ENCODE measurements at regions not wholly inside any gene's neighbourhood (a gene's known extent, or its start where the extent isn't known, plus 50 kb on each side); places are given as distances from the start of the nearest gene placed in this dataset.

GRCh38 chr7:106765727-106766355 is 99.2 kb upstream of the PIK3CG start:
- Histone ChIP-seq H3K27me3 (ENCODE audit: insufficient read depth, poor library complexity, severe bottlenecking) (no peaks in the 10 kb centered on the region), H3K36me3 (ENCODE audit: low read depth) (no peaks in the 10 kb centered on the region), H3K4me1 (ENCODE audit: insufficient read depth, poor library complexity, severe bottlenecking) (peaks cover 11% of the 10 kb centered on the region), H3K27ac (ENCODE audit: poor library complexity, severe bottlenecking) (no peak overlapping the region), H3K9me3 (ENCODE audit: severe bottlenecking) (no peaks in the 10 kb centered on the region), H3K4me3 (ENCODE audit: severe bottlenecking) (no peak overlapping the region)
- TF ChIP-seq CTCF (IDR thresholded peaks at IDR 0.05; ENCODE audit: poor library complexity, severe bottlenecking): no peak
- no peak for DNase-seq (ENCODE audit: low spot score)
- ATAC-seq (ENCODE audit: low read depth): no peak

DNA sequence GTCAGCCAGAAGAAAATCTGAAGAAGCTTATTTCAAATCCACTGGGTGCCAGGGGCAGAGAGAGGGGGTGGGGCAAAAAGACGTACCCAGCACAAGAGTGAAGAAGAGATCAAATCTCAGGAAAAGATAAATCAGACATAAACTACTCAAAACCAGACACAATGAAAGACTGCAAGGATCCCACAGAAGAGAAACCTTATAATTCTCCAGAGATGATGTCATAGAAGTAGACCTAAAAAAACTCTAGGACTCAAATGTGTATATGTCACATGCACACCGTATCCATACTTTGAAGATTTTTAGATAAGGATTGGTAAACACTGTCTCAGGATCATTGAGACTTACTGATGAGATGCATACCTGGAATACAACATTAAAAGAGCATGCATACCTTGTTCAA is 98.5 kb upstream of the PIK3CG start:
- no peaks in the 10 kb centered on the region for H3K36me3 ChIP-seq (ENCODE audit: low read depth)
- no peak for TF ChIP-seq CTCF (IDR thresholded peaks at IDR 0.05; ENCODE audit: poor library complexity, severe bottlenecking)
- no peak for ATAC-seq (ENCODE audit: low read depth)
- H3K27ac ChIP-seq (ENCODE audit: poor library complexity, severe bottlenecking): no peak overlapping the region
- H3K4me3 ChIP-seq (ENCODE audit: severe bottlenecking): no peak overlapping the region
- DNase-seq (ENCODE audit: low spot score): no peak
- no peaks in the 10 kb centered on the region for H3K27me3 ChIP-seq (ENCODE audit: insufficient read depth, poor library complexity, severe bottlenecking)
- no peaks in the 10 kb centered on the region for H3K9me3 ChIP-seq (ENCODE audit: severe bottlenecking)
- H3K4me1 ChIP-seq (ENCODE audit: insufficient read depth, poor library complexity, severe bottlenecking): peaks cover 11% of the 10 kb centered on the region

DNA sequence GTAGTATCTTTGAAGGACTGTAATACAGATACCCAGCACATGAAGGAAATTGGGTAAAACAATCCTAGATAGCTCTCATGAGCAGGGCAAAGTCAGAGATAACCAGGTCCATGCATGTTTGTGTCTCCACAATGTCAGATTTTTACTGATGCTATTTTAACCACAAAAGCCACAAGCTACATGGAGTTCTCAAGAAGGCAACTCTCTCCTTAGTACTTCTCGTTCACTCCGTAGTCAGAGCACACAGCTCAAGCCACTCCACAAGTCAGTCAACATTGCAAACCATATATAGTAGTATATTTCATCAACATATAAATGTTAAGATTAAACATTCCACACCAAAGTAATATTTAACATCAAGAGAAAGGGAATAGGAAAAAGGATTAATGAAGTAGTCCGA is 98.0 kb upstream of the PIK3CG start:
- ATAC-seq (ENCODE audit: low read depth) (no peak), DNase-seq (ENCODE audit: low spot score) (no peak)
- no peak overlapping the region for H3K27ac ChIP-seq (ENCODE audit: poor library complexity, severe bottlenecking)
- H3K4me3 ChIP-seq (ENCODE audit: severe bottlenecking): no peak overlapping the region
- H3K27me3 ChIP-seq (ENCODE audit: insufficient read depth, poor library complexity, severe bottlenecking): no peaks in the 10 kb centered on the region
- no peaks in the 10 kb centered on the region for H3K9me3 ChIP-seq (ENCODE audit: severe bottlenecking)
- peaks cover 11% of the 10 kb centered on the region for H3K4me1 ChIP-seq (ENCODE audit: insufficient read depth, poor library complexity, severe bottlenecking)
- H3K36me3 ChIP-seq (ENCODE audit: low read depth): no peaks in the 10 kb centered on the region
- no peak for TF ChIP-seq CTCF (IDR thresholded peaks at IDR 0.05; ENCODE audit: poor library complexity, severe bottlenecking)

DNA sequence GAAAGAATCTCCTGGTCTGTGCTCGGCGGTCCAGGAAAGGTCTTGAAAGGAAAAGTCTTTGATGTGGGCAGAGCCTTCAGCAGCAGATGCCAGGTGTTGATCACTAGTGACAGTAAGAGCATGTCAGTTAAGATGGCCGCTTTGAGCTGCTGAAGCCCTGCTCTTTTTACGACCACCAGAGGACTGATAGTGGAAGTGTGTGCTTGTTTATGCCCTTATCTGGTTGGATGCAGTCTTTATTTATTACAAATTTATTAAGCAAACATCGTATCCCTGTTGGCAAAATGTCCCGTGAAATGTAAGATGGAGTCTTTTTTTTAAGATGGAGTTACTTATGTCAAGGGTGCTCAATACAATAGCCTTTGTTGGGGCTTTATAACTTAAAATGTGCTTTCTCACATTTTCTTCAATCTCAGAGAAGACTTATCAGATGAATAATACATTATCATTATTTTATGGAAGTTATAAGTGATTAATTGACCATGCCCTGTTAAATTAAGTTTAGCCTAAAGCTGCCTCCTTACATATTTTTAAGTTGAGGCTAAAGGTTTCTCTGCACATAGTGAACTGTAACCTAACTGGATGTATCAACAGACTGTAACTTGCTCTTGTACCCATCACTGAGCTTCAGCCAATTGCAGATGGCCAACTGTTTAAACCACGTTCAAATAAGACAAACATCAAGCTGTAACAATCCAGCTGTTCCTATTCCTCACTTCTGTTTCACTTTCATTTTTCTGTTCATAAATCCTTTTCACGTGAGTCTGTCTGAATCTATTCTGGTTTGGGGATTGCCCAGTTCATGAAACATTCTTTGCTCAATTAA is 97.4 kb upstream of the PIK3CG start:
- DNase-seq (ENCODE audit: low spot score): no peak
- Histone ChIP-seq H3K27ac (ENCODE audit: poor library complexity, severe bottlenecking) (no peak overlapping the region), H3K4me3 (ENCODE audit: severe bottlenecking) (no peak overlapping the region), H3K4me1 (ENCODE audit: insufficient read depth, poor library complexity, severe bottlenecking) (peaks cover 17% of the 10 kb centered on the region), H3K36me3 (ENCODE audit: low read depth) (no peaks in the 10 kb centered on the region), H3K9me3 (ENCODE audit: severe bottlenecking) (no peaks in the 10 kb centered on the region), H3K27me3 (ENCODE audit: insufficient read depth, poor library complexity, severe bottlenecking) (no peaks in the 10 kb centered on the region)
- ATAC-seq (ENCODE audit: low read depth): no peak
- TF ChIP-seq CTCF (IDR thresholded peaks at IDR 0.05; ENCODE audit: poor library complexity, severe bottlenecking): no peak

GRCh38 chr7:106768324-106768751 is 96.7 kb upstream of the PIK3CG start:
- no peak for TF ChIP-seq CTCF (IDR thresholded peaks at IDR 0.05; ENCODE audit: poor library complexity, severe bottlenecking)
- H3K4me3 ChIP-seq (ENCODE audit: severe bottlenecking): no peak overlapping the region

More at GRCh38 chr7:106768324-106768751, 96.7 kb upstream of the PIK3CG start:
- no peaks in the 10 kb centered on the region for H3K9me3 ChIP-seq (ENCODE audit: severe bottlenecking)
- peaks cover 23% of the 10 kb centered on the region for H3K4me1 ChIP-seq (ENCODE audit: insufficient read depth, poor library complexity, severe bottlenecking)
- H3K27ac ChIP-seq (ENCODE audit: poor library complexity, severe bottlenecking): no peak overlapping the region
- no peak for DNase-seq (ENCODE audit: low spot score)
- no peaks in the 10 kb centered on the region for H3K27me3 ChIP-seq (ENCODE audit: insufficient read depth, poor library complexity, severe bottlenecking)
- no peak for ATAC-seq (ENCODE audit: low read depth)
- no peaks in the 10 kb centered on the region for H3K36me3 ChIP-seq (ENCODE audit: low read depth)

Measured in RWPE2 (cell line).